Activated T-helper 17 cell treated with anti-CD3 and anti-CD28 coated beads, Interleukin-2, amount 50 U/mL, for 72 hours (primary cell): ENCODE measurements at regions not wholly inside any gene's neighbourhood (a gene's known extent, or its start where the extent isn't known, plus 50 kb on each side); places are given as distances from the start of the nearest gene placed in this dataset.
"Not testable (repeated sequence)": the region's sequence is repeated elsewhere in the genome, so short reads cannot be mapped to it uniquely, and the experiment has no call there.

ENCODE experiments used
- ATAC-seq: fragments of 150-1000 bp; cut with Tn5 transposase; replicated peaks from 2 replicates; pipeline ENCODE4 v1.10.0; 2021; ENCODE audit warnings: mild to moderate bottlenecking, moderate library complexity
- H3K27ac Mint-ChIP-seq: one replicate; pipeline ENCODE4 v1.8.0; 2022; ENCODE audit warnings: mixed read lengths
- H3K27me3 Mint-ChIP-seq: one replicate; pipeline ENCODE4 v1.8.0; 2022; ENCODE audit warnings: mixed read lengths
- H3K36me3 Mint-ChIP-seq: one replicate; pipeline ENCODE4 v1.8.0; 2022; ENCODE audit warnings: low read depth, mild to moderate bottlenecking, mixed read lengths
- H3K4me1 Mint-ChIP-seq: one replicate; pipeline ENCODE4 v1.8.0; 2022; ENCODE audit warnings: mixed read lengths
- H3K4me3 Mint-ChIP-seq: one replicate; pipeline ENCODE4 v1.8.0; 2022; ENCODE audit warnings: mild to moderate bottlenecking, mixed read lengths
- H3K9me3 Mint-ChIP-seq: one replicate; pipeline ENCODE4 v1.8.0; 2022; ENCODE audit warnings: mixed read lengths

GRCh38 chr16:29113446-29113845 is 128.6 kb downstream of the LAT start:
- ATAC-seq = peak; percentile 33
- Mint-ChIP-seq H3K4me1 (peaks cover 32% of the 10 kb centered on the region), H3K36me3 (peaks cover 99% of the 10 kb centered on the region), H3K27ac (peak overlapping the region; percentile 40)
- H3K9me3 Mint-ChIP-seq, H3K4me3 Mint-ChIP-seq, H3K27me3 Mint-ChIP-seq: not testable (repeated sequence)

- ATAC-seq = no peak
- H3K27ac Mint-ChIP-seq = peak overlapping the region; percentile 40
- H3K36me3 Mint-ChIP-seq = peaks cover 95% of the 10 kb centered on the region
- H3K4me1 Mint-ChIP-seq = peaks cover 32% of the 10 kb centered on the region
- no peaks in the 10 kb centered on the region for H3K9me3 Mint-ChIP-seq
- no peak overlapping the region for H3K4me3 Mint-ChIP-seq
- no peaks in the 10 kb centered on the region for H3K27me3 Mint-ChIP-seq
These were observed 128.0 kb downstream of the LAT start for GRCh38 chr16:29112755-29113347.

- Mint-ChIP-seq H3K27ac (peak overlapping the region; percentile 69), H3K4me1 (peaks cover 32% of the 10 kb centered on the region), H3K36me3 (peaks cover 87% of the 10 kb centered on the region)
- not testable (repeated sequence) for ATAC-seq, H3K27me3 Mint-ChIP-seq, H3K9me3 Mint-ChIP-seq, H3K4me3 Mint-ChIP-seq
These were observed 127.2 kb downstream of the LAT start for GRCh38 chr16:29111901-29112680.

GRCh38 chr16:29111421-29111820 is 126.6 kb downstream of the LAT start:
- ATAC-seq = no peak
- H3K36me3 Mint-ChIP-seq = peaks cover 87% of the 10 kb centered on the region
- H3K4me1 Mint-ChIP-seq = peaks cover 28% of the 10 kb centered on the region
- H3K9me3 Mint-ChIP-seq = no peaks in the 10 kb centered on the region
- H3K4me3 Mint-ChIP-seq = no peak overlapping the region
- H3K27me3 Mint-ChIP-seq = no peaks in the 10 kb centered on the region
- peak overlapping the region; percentile 69 for H3K27ac Mint-ChIP-seq

- peaks cover 84% of the 10 kb centered on the region for H3K36me3 Mint-ChIP-seq
- not testable (repeated sequence) for H3K27me3 Mint-ChIP-seq, ATAC-seq, H3K27ac Mint-ChIP-seq, H3K4me3 Mint-ChIP-seq, H3K9me3 Mint-ChIP-seq
- H3K4me1 Mint-ChIP-seq = peaks cover 11% of the 10 kb centered on the region
These were observed 123.8 kb downstream of the LAT start for GRCh38 chr16:29108625-29109169.

GRCh38 chr16:29107299-29107698 is 122.4 kb downstream of the LAT start:
- Mint-ChIP-seq H3K9me3 (no peaks in the 10 kb centered on the region), H3K27me3 (no peaks in the 10 kb centered on the region), H3K36me3 (peaks cover 84% of the 10 kb centered on the region), H3K27ac (no peak overlapping the region), H3K4me1 (peaks cover 5% of the 10 kb centered on the region), H3K4me3 (no peak overlapping the region)
- no peak for ATAC-seq

GRCh38 chr16:29106259-29106908 is 121.5 kb downstream of the LAT start:
- H3K4me3 Mint-ChIP-seq, H3K4me1 Mint-ChIP-seq, H3K27ac Mint-ChIP-seq, H3K9me3 Mint-ChIP-seq, H3K27me3 Mint-ChIP-seq, ATAC-seq: not testable (repeated sequence)
- peaks cover 82% of the 10 kb centered on the region for H3K36me3 Mint-ChIP-seq

GRCh38 chr16:29104600-29104999 is 119.7 kb downstream of the LAT start:
- H3K9me3 Mint-ChIP-seq, ATAC-seq, H3K27me3 Mint-ChIP-seq, H3K27ac Mint-ChIP-seq, H3K4me1 Mint-ChIP-seq, H3K4me3 Mint-ChIP-seq: not testable (repeated sequence)
- H3K36me3 Mint-ChIP-seq = peaks cover 74% of the 10 kb centered on the region

- not testable (repeated sequence) for H3K4me1 Mint-ChIP-seq, H3K27me3 Mint-ChIP-seq, ATAC-seq
These were observed 113.1 kb downstream of the LAT start for GRCh38 chr16:29097965-29098364.

GRCh38 chr16:29094729-29095624 is 110.1 kb downstream of the LAT start:
- not testable (repeated sequence) for H3K27me3 Mint-ChIP-seq, H3K9me3 Mint-ChIP-seq, H3K4me1 Mint-ChIP-seq
- Mint-ChIP-seq H3K36me3 (peaks cover 64% of the 10 kb centered on the region), H3K27ac (peak overlapping the region; percentile 30), H3K4me3 (peak overlapping the region; percentile 37)
- ATAC-seq = peak; percentile 73

More at GRCh38 chr16:29097965-29098364, 113.1 kb downstream of the LAT start:
- not testable (repeated sequence) for H3K9me3 Mint-ChIP-seq, H3K4me3 Mint-ChIP-seq, H3K27ac Mint-ChIP-seq
- peaks cover 69% of the 10 kb centered on the region for H3K36me3 Mint-ChIP-seq

GRCh38 chr16:29094325-29094724 is 109.5 kb downstream of the LAT start:
- H3K27me3 Mint-ChIP-seq, H3K4me1 Mint-ChIP-seq, H3K9me3 Mint-ChIP-seq: not testable (repeated sequence)
- peak; percentile 87 for ATAC-seq
- Mint-ChIP-seq H3K27ac (peak overlapping the region; percentile 43), H3K4me3 (peak overlapping the region; percentile 37), H3K36me3 (peaks cover 67% of the 10 kb centered on the region)

GRCh38 chr16:29089679-29090078 is 104.8 kb downstream of the LAT start:
- not testable (repeated sequence) for H3K4me3 Mint-ChIP-seq, H3K27me3 Mint-ChIP-seq, H3K9me3 Mint-ChIP-seq, H3K27ac Mint-ChIP-seq, ATAC-seq, H3K4me1 Mint-ChIP-seq
- peaks cover 73% of the 10 kb centered on the region for H3K36me3 Mint-ChIP-seq

GRCh38 chr16:29087673-29088072 is 102.8 kb downstream of the LAT start:
- Mint-ChIP-seq H3K4me3 (peak overlapping the region; percentile 30), H3K27ac (peak overlapping the region; percentile 48), H3K36me3 (peaks cover 72% of the 10 kb centered on the region)
- not testable (repeated sequence) for H3K4me1 Mint-ChIP-seq, H3K27me3 Mint-ChIP-seq, H3K9me3 Mint-ChIP-seq
- ATAC-seq = peak; percentile 91
